Adipocyte (in vitro differentiated cells): ENCODE measurements at regions not wholly inside any gene's neighbourhood (a gene's known extent, or its start where the extent isn't known, plus 50 kb on each side); places are given as distances from the start of the nearest gene placed in this dataset.
A peak's percentile ranks its signal among the peaks of the same experiment; 100 is the strongest.

Experiments used
- DNase-seq: peaks from one replicate; pipeline ENCODE4 v3.0.0-alpha.2; 2015; ENCODE audit warnings: low read depth
- H3K27me3 ChIP-seq: replicated peaks from 2 replicates; pipeline ENCODE4 v1.7.0; 2013; ENCODE audit warnings: mild to moderate bottlenecking, low read length, moderate library complexity; ENCODE audit not compliant: control insufficient read depth, insufficient read depth
- H3K36me3 ChIP-seq: 2 replicates; pipeline ENCODE4 v1.7.0; 2013; ENCODE audit warnings: low read length, mild to moderate bottlenecking, moderate library complexity; ENCODE audit not compliant: control insufficient read depth, insufficient read depth, severe bottlenecking
- H3K4me1 ChIP-seq: 2 replicates; pipeline ENCODE4 v1.7.0; 2013; ENCODE audit warnings: mild to moderate bottlenecking, low read length, moderate library complexity; ENCODE audit not compliant: control insufficient read depth, insufficient read depth
- H3K4me3 ChIP-seq: 2 replicates; pipeline ENCODE4 v1.7.0; 2013; ENCODE audit warnings: mild to moderate bottlenecking, low read length, moderate library complexity
- H3K9ac ChIP-seq: 2 replicates; pipeline ENCODE4 v1.7.0; 2013; ENCODE audit warnings: mild to moderate bottlenecking, low read length, moderate library complexity
- H3K9me3 ChIP-seq: 2 replicates; pipeline ENCODE4 v1.7.0; 2013; ENCODE audit warnings: mild to moderate bottlenecking, low read length, moderate library complexity; ENCODE audit not compliant: control insufficient read depth

- no peak overlapping the region for H3K9ac ChIP-seq
Observed at GRCh38 chr9:2955575-2955974, 111.7 kb upstream of the PUM3 start.

GRCh38 chr9:2939368-2939767 lies 95.5 kb upstream of the PUM3 start:
- Histone ChIP-seq H3K9me3 (no peaks in the 10 kb centered on the region), H3K9ac (no peak overlapping the region), H3K27me3 (peaks cover 4% of the 10 kb centered on the region), H3K36me3 (no peaks in the 10 kb centered on the region), H3K4me1 (no peaks in the 10 kb centered on the region), H3K4me3 (no peak overlapping the region)
- no peak for DNase-seq

More at GRCh38 chr9:2955575-2955974, 111.7 kb upstream of the PUM3 start:
- H3K4me1 ChIP-seq: no peaks in the 10 kb centered on the region
- H3K9me3 ChIP-seq: no peaks in the 10 kb centered on the region
- DNase-seq: peak; percentile 11
- no peak overlapping the region for H3K4me3 ChIP-seq
- H3K36me3 ChIP-seq: no peaks in the 10 kb centered on the region
- no peaks in the 10 kb centered on the region for H3K27me3 ChIP-seq

- Histone ChIP-seq H3K27me3 (peaks cover 5% of the 10 kb centered on the region), H3K4me1 (no peaks in the 10 kb centered on the region), H3K9ac (no peak overlapping the region), H3K4me3 (no peak overlapping the region), H3K36me3 (no peaks in the 10 kb centered on the region), H3K9me3 (no peaks in the 10 kb centered on the region)
- DNase-seq: no peak
Observed at GRCh38 chr9:2936221-2936620, 92.3 kb upstream of the PUM3 start.

GRCh38 chr9:2934883-2935282 lies 91.0 kb upstream of the PUM3 start:
- Histone ChIP-seq H3K36me3 (no peaks in the 10 kb centered on the region), H3K9ac (no peak overlapping the region), H3K27me3 (peaks cover 5% of the 10 kb centered on the region), H3K4me3 (no peak overlapping the region), H3K9me3 (no peaks in the 10 kb centered on the region), H3K4me1 (no peaks in the 10 kb centered on the region)
- DNase-seq: no peak

- H3K4me1 ChIP-seq: no peaks in the 10 kb centered on the region
- no peaks in the 10 kb centered on the region for H3K9me3 ChIP-seq
- H3K36me3 ChIP-seq: no peaks in the 10 kb centered on the region
- DNase-seq: no peak
- peaks cover 7% of the 10 kb centered on the region for H3K27me3 ChIP-seq
- H3K9ac ChIP-seq: no peak overlapping the region
- no peak overlapping the region for H3K4me3 ChIP-seq
Observed at GRCh38 chr9:2934241-2934650, 90.4 kb upstream of the PUM3 start.

GRCh38 chr9:2933165-2934095 lies 89.5 kb upstream of the PUM3 start:
- DNase-seq: no peak
- Histone ChIP-seq H3K4me1 (no peaks in the 10 kb centered on the region), H3K36me3 (no peaks in the 10 kb centered on the region), H3K9me3 (no peaks in the 10 kb centered on the region), H3K9ac (no peak overlapping the region), H3K4me3 (no peak overlapping the region), H3K27me3 (peaks cover 12% of the 10 kb centered on the region)

GRCh38 chr9:2928411-2928810 lies 84.5 kb upstream of the PUM3 start:
- DNase-seq: no peak
- Histone ChIP-seq H3K9me3 (no peaks in the 10 kb centered on the region), H3K4me3 (no peak overlapping the region), H3K36me3 (no peaks in the 10 kb centered on the region), H3K9ac (no peak overlapping the region), H3K4me1 (no peaks in the 10 kb centered on the region), H3K27me3 (peaks cover 11% of the 10 kb centered on the region)

GRCh38 chr9:2925016-2925415 lies 81.1 kb upstream of the PUM3 start:
- Histone ChIP-seq H3K9ac (no peak overlapping the region), H3K4me1 (no peaks in the 10 kb centered on the region), H3K9me3 (no peaks in the 10 kb centered on the region), H3K27me3 (peaks cover 11% of the 10 kb centered on the region), H3K36me3 (no peaks in the 10 kb centered on the region), H3K4me3 (no peak overlapping the region)
- DNase-seq: no peak

GRCh38 chr9:2924380-2924768 lies 80.5 kb upstream of the PUM3 start:
- no peak for DNase-seq
- no peak overlapping the region for H3K4me3 ChIP-seq
- peaks cover 6% of the 10 kb centered on the region for H3K4me1 ChIP-seq
- no peaks in the 10 kb centered on the region for H3K36me3 ChIP-seq
- no peaks in the 10 kb centered on the region for H3K9me3 ChIP-seq
- peaks cover 10% of the 10 kb centered on the region for H3K27me3 ChIP-seq
- no peak overlapping the region for H3K9ac ChIP-seq

GRCh38 chr9:2923766-2924379 lies 80.0 kb upstream of the PUM3 start:
- H3K36me3 ChIP-seq: no peaks in the 10 kb centered on the region
- H3K9ac ChIP-seq: no peak overlapping the region
- H3K9me3 ChIP-seq: no peaks in the 10 kb centered on the region
- peaks cover 5% of the 10 kb centered on the region for H3K27me3 ChIP-seq
- DNase-seq: no peak
- peaks cover 11% of the 10 kb centered on the region for H3K4me1 ChIP-seq
- no peak overlapping the region for H3K4me3 ChIP-seq

- peaks cover 11% of the 10 kb centered on the region for H3K4me1 ChIP-seq
- DNase-seq: peak; percentile 76
- no peak overlapping the region for H3K4me3 ChIP-seq
- no peaks in the 10 kb centered on the region for H3K27me3 ChIP-seq
- no peaks in the 10 kb centered on the region for H3K9me3 ChIP-seq
- no peak overlapping the region for H3K9ac ChIP-seq
- H3K36me3 ChIP-seq: no peaks in the 10 kb centered on the region
Observed at GRCh38 chr9:2919347-2919746, 75.5 kb upstream of the PUM3 start.
